Amniotic epithelial cell (primary cell): ENCODE measurements at regions not wholly inside any gene's neighbourhood (a gene's known extent, or its start where the extent isn't known, plus 50 kb on each side); places are given as distances from the start of the nearest gene placed in this dataset.

Source experiments
- DNase-seq: peaks from one replicate; pipeline ENCODE4 v3.0.0-alpha.2; 2010; ENCODE audit warnings: low read depth

- no peak for DNase-seq
Observed at GRCh38 chr4:154088741-154089140, 299.9 kb upstream of the SFRP2 start.

DNA sequence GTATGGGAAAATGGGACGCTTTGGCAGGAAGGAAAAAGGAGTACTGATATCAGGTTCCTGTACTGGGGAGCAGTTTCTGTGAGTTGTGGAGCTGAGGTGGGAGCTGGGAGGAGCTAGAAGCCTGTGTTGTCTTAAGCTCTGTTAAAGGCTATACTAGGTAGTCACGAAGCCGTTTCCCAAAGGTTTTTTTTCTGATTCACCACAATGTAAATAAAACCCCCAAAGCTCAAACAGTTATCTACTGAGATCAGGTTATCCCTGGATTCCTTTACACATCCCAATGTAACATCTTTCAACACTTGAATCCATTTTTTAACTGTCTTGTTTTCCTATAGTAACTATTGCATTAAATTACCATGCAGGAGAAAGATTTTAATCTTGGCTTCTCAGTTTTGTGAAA lies 297.4 kb upstream of the SFRP2 start:
- DNase-seq, result no peak

DNA sequence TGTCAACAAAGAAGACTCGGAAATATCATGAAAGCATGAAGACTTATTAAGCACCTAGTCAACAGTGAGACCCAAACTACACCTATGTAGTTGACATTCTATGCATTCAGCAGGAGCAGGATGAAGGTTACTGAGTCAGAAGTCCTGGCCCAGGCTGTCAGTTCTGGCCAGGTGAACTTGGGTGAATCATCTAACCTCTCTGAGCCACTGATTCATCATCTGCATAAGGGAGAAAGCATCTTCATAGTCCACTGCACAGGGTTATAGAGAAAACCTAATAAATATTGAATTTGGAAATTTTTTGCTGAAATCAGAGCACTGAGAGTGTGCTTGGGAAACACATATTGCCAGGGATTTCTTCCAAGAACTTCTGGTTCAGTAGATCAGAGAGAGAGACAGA lies 296.0 kb upstream of the SFRP2 start:
- no peak for DNase-seq

- no peak for DNase-seq
Observed at GRCh38 chr4:154082760-154083535, 294.1 kb upstream of the SFRP2 start.

DNA sequence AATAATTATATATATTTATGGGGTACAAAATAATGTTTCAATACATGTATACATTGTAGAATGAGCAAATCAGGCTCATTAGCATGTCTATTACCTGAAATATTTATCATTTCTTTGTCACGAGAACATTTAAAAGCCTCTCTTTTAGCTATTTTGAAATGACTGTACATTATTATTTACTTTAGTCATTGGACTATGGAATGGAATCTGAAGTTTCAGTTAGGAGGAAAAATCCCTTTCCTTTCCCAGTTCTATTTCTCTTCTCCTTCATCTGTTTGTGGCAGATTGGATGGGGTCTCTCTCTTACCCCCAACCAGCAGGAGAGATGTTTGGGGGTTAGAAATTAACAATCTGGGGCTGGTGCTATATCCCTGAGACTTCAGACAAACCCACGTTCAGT lies 292.5 kb upstream of the SFRP2 start:
- no peak for DNase-seq

- DNase-seq, result no peak
Observed at GRCh38 chr4:154078504-154079350, 289.8 kb upstream of the SFRP2 start.

GRCh38 chr4:154076921-154077320 lies 288.0 kb upstream of the SFRP2 start:
- no peak for DNase-seq

- no peak for DNase-seq
Observed at GRCh38 chr4:154073107-154073822, 284.4 kb upstream of the SFRP2 start.

DNA sequence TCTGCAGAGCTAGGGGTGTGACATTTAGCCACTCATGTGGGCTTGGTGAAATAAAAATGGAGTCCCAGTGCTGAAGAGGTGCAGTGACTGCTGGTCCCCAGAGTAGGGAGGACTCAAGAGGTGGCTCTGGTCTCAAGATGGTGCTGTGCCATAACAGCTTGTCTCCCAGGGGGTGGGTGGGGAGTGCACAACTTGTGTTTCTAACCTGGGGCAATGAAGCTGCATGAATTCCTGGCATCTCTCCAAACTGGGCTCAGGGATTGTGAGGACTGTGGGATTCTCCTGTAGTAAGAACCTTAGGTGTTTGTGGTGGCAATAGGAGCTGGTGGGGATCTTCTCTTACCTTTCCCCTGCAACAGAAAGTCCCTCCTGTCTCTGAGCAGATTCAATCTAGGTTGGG lies 278.9 kb upstream of the SFRP2 start:
- DNase-seq, result no peak

- DNase-seq, result no peak
Observed at GRCh38 chr4:154065368-154065767, 276.5 kb upstream of the SFRP2 start.

- no peak for DNase-seq
Observed at GRCh38 chr4:154064244-154064643, 275.4 kb upstream of the SFRP2 start.

DNA sequence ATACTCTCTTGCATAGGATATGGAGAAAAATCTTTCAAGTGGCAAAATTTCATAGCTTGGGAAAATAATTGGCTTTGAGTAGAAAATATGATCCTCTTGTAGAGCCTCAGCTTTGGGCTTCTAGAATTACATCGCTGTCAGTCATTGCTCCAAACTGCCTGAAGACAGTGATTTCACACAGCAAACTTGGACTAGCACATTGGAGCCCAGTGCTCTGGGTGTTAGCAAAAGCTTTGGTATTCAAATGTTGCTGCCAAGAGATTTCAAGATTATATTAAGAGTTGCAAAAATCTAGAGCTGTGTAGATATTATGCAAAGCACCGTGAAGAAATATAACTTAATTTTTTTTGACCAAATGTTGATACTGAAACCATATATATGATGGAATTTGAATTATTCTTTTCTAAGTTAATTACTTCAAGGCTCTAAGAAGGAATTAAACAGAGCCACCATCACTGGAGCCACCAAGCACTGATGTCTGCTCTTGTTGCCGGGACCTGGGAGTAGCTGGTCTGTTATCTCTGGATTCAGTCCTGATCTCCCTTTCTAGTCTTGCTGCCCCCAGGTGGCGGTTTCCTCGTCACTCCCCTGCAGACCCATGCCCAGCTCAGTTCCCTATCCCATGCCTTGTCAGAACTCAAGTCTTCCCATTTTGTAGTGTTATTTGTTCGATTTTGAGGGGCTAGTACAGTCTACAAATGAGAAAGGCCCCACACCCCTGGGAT lies 260.7 kb upstream of the SFRP2 start:
- peak; percentile 3 for DNase-seq

DNA sequence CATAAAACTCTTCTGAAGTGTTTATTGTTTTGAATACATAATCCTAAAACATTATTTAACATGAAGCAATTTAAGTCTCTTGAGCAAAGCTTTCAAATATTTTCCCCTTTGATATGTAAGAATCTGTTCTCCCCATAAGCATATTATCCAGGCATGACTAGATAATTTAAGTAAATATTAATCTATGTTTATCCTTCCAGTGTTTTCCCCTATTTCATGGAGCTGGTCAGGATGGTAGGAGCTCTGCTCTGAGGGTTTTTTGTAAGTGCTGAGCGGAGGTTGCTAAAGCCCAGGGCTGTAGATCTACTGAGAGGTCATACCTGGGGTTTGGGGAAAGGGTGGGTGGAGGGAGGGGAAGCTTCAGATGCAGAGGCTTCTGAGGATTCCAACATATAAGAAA lies 258.9 kb upstream of the SFRP2 start:
- DNase-seq, result no peak

- DNase-seq, result no peak
Observed at GRCh38 chr4:154044742-154045485, 256.0 kb upstream of the SFRP2 start.

GRCh38 chr4:154044108-154044531 lies 255.2 kb upstream of the SFRP2 start:
- no peak for DNase-seq

GRCh38 chr4:154041640-154042039 lies 252.8 kb upstream of the SFRP2 start:
- no peak for DNase-seq

GRCh38 chr4:154039435-154040343 lies 250.8 kb upstream of the SFRP2 start:
- no peak for DNase-seq

GRCh38 chr4:154036856-154037255 lies 248.0 kb upstream of the SFRP2 start:
- DNase-seq, result no peak

DNA sequence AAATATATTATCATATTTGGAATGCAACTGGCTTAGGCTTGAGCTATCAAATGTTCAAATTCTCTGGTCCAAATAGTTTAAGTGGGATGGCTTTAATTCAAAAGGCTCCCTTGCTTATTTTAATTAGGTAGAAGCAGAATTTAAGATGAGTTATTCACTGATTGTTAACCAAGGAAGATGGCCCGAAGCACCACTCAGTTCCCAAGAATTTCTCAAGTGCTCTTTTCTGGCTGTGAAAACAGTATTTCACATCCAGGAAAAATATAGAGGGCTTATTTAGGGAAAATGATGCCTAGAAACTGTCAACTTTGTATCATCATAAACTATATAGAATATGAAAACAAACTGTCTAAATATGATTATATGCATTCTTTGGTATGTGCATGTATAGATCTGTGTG lies 246.5 kb upstream of the SFRP2 start:
- DNase-seq, result no peak

- no peak for DNase-seq
Observed at GRCh38 chr4:154033921-154034320, 245.0 kb upstream of the SFRP2 start.
